HEK293 (cell line): ENCODE measurements at regions not wholly inside any gene's neighbourhood (a gene's known extent, or its start where the extent isn't known, plus 50 kb on each side); places are given as distances from the start of the nearest gene placed in this dataset.

Source experiments
- ATF2 ChIP-seq: fragments of 450-650 bp; formaldehyde crosslinking; IDR thresholded peaks from 2 replicates; pipeline ENCODE4 v1.5.1; 2016; ENCODE audit warnings: missing biosample characterization, missing genetic modification characterization, low read depth
- CTCF ChIP-seq: fragments of 450-650 bp; formaldehyde crosslinking; IDR thresholded peaks from 2 replicates; pipeline ENCODE4 v1.5.1; 2016; ENCODE audit warnings: missing biosample characterization, missing genetic modification characterization
- MZF1 ChIP-seq: fragments of 450-650 bp; formaldehyde crosslinking; IDR thresholded peaks from 2 replicates; pipeline ENCODE4 v1.5.1; 2017; ENCODE audit warnings: missing biosample characterization, missing genetic modification characterization, borderline replicate concordance
- PRDM1 ChIP-seq: fragments of 450-650 bp; formaldehyde crosslinking; IDR thresholded peaks from 2 replicates; pipeline ENCODE4; 2016; ENCODE audit warnings: missing biosample characterization, missing genetic modification characterization
- TRIM28 ChIP-seq: IDR thresholded peaks from 2 replicates; pipeline ENCODE4 v1.6.1; 2011; ENCODE audit warnings: low read length, control low read depth, borderline replicate concordance
- ZBTB26 ChIP-seq: fragments of 450-650 bp; formaldehyde crosslinking; optimal IDR thresholded peaks from 2 replicates; pipeline ENCODE3; 2016; ENCODE audit warnings: missing biosample characterization, mild to moderate bottlenecking, missing genetic modification characterization
- ZNF510 ChIP-seq: fragments of 450-650 bp; formaldehyde crosslinking; IDR thresholded peaks from 2 replicates; pipeline ENCODE4 v1.5.1; 2018; ENCODE audit warnings: mild to moderate bottlenecking, missing genetic modification characterization, missing biosample characterization; ENCODE audit not compliant: insufficient replicate concordance
- ZNF529 ChIP-seq: fragments of 450-650 bp; formaldehyde crosslinking; IDR thresholded peaks from 2 replicates; pipeline ENCODE4 v1.5.1; 2017; ENCODE audit warnings: missing genetic modification characterization, missing biosample characterization; ENCODE audit not compliant: insufficient replicate concordance
- ZNF560 ChIP-seq: fragments of 450-650 bp; formaldehyde crosslinking; IDR thresholded peaks from 2 replicates; pipeline ENCODE4 v1.5.1; 2017; ENCODE audit warnings: missing biosample characterization, missing genetic modification characterization, borderline replicate concordance
- ZNF580 ChIP-seq: fragments of 450-650 bp; formaldehyde crosslinking; IDR thresholded peaks from 2 replicates; pipeline ENCODE4 v1.5.1; 2016; ENCODE audit warnings: missing biosample characterization, missing genetic modification characterization
- ZNF623 ChIP-seq: fragments of 450-650 bp; formaldehyde crosslinking; IDR thresholded peaks from 2 replicates; pipeline ENCODE4 v1.5.1; 2016; ENCODE audit warnings: missing biosample characterization, missing genetic modification characterization
- ZNF76 ChIP-seq: fragments of 450-650 bp; formaldehyde crosslinking; IDR thresholded peaks from 2 replicates; pipeline ENCODE4; 2016; ENCODE audit warnings: low read depth, missing biosample characterization, missing genetic modification characterization, borderline replicate concordance
- TF ChIP-seq, protein P1 (sequence below): fragments of 450-650 bp; formaldehyde crosslinking; IDR thresholded peaks from 2 replicates; pipeline ENCODE4 v1.5.1; 2016; ENCODE audit warnings: missing biosample characterization, missing genetic modification characterization

DNA sequence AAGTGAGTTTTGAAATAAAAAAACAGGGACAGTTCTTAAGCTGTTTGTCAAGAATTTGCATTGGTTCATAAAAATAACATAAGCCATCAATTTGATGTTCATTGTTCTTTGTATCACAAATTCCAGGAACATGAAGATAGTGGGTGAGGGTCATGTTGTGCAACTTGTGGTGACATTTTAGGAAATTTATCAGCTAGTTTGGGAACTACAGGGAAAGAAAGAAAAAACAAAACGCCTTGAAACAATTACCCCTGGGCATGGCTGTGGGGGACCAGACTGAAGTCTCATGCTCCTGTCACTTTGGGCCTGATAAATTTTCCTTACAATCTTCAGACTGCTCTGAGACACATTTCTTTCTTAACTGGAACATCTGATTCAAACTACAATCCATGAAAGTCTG lies 207.1 kb upstream of the CLINT1 start:
- TF ChIP-seq ZNF76 (tag by site-specific recombination) (no peak), CTCF (tag by site-specific recombination) (no peak), ZNF623 (tag by site-specific recombination) (no peak), ZNF529 (no peak), ZNF580 (tag by site-specific recombination) (no peak), ZNF560 (tag by site-specific recombination) (no peak), TRIM28 (no peak), ATF2 (tag by site-specific recombination) (no peak), ZNF510 (tag by site-specific recombination) (no peak), ZBTB26 (tag by site-specific recombination) (no peak), PRDM1 (no peak), MZF1 (no peak)
- TF ChIP-seq, protein P1, sequence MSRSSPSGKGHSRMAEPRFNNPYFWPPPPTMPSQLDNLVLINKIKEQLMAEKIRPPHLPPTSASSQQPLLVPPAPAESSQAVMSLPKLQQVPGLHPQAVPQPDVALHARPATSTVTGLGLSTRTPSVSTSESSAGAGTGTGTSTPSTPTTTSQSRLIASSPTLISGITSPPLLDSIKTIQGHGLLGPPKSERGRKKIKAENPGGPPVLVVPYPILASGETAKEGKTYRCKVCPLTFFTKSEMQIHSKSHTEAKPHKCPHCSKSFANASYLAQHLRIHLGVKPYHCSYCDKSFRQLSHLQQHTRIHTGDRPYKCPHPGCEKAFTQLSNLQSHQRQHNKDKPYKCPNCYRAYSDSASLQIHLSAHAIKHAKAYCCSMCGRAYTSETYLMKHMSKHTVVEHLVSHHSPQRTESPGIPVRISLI, result no peak
